Smooth muscle cell (in vitro differentiated cells): ENCODE measurements at regions not wholly inside any gene's neighbourhood (a gene's known extent, or its start where the extent isn't known, plus 50 kb on each side); places are given as distances from the start of the nearest gene placed in this dataset.

Experiments
- DNase-seq: peaks from one replicate; lab custom pipeline; 2025; ENCODE audit not compliant: unreplicated experiment; lab: John Stamatoyannopoulos, UW
- H2AFZ ChIP-seq: fragments of 200-600 bp; sonication (generic); 2 replicates; pipeline ENCODE4 v1.6.0; 2016; ENCODE audit warnings: antibody characterized with exemption, low read depth, mild to moderate bottlenecking
- H3F3A ChIP-seq: fragments of 200-600 bp; sonication (generic); 2 replicates; pipeline ENCODE4 v1.6.0; 2017; ENCODE audit warnings: antibody characterized with exemption, low read depth
- H3K27ac ChIP-seq: fragments of 200-600 bp; sonication (generic); 2 replicates; pipeline ENCODE4 v1.5.1; 2016; ENCODE audit warnings: low read depth, mild to moderate bottlenecking
- H3K27me3 ChIP-seq: fragments of 200-600 bp; sonication (generic); 2 replicates; pipeline ENCODE4 v1.6.1; 2016; ENCODE audit warnings: low read depth, mild to moderate bottlenecking
- H3K36me3 ChIP-seq: fragments of 200-600 bp; sonication (generic); 2 replicates; pipeline ENCODE4 v1.5.1; 2016; ENCODE audit warnings: low read depth
- H3K4me1 ChIP-seq: fragments of 200-600 bp; sonication (generic); 2 replicates; pipeline ENCODE4 v1.5.1; 2016; ENCODE audit warnings: low read depth
- H3K4me2 ChIP-seq: fragments of 200-600 bp; sonication (generic); 2 replicates; pipeline ENCODE4 v1.6.0; 2016; ENCODE audit warnings: mild to moderate bottlenecking
- H3K4me3 ChIP-seq: fragments of 200-600 bp; sonication (generic); 2 replicates; pipeline ENCODE4 v1.5.1; 2016; ENCODE audit warnings: mild to moderate bottlenecking
- H3K79me2 ChIP-seq: fragments of 200-600 bp; sonication (generic); 2 replicates; pipeline ENCODE4 v1.6.0; 2016; ENCODE audit warnings: low read depth, mild to moderate bottlenecking
- H3K9ac ChIP-seq: fragments of 200-600 bp; sonication (generic); 2 replicates; pipeline ENCODE4 v1.6.0; 2016; ENCODE audit warnings: low read depth
- H3K9me3 ChIP-seq: fragments of 200-600 bp; sonication (generic); replicated peaks from 2 replicates; pipeline ENCODE4 v1.5.1; 2016; ENCODE audit warnings: low read depth
- H4K20me1 ChIP-seq: fragments of 200-600 bp; sonication (generic); 2 replicates; pipeline ENCODE4 v1.6.0; 2016; ENCODE audit warnings: low read depth
- WGBS: methylation state at CpG from one replicate; pipeline ENCODE4 v1.1.7; 2016; ENCODE audit warnings: low lambda C conversion rate; 5-methylcytosine and 5-hydroxymethylcytosine counted together
- TF ChIP-seq, protein P1 (sequence below): fragments of 200-600 bp; sonication (generic); IDR thresholded peaks from 2 replicates; pipeline ENCODE4 v1.5.1; 2017; ENCODE audit warnings: borderline replicate concordance, mild to moderate bottlenecking, antibody characterized with exemption; ENCODE audit not compliant: insufficient read depth, poor library complexity, severe bottlenecking

- Histone ChIP-seq H3K27me3 (peaks cover 50% of the 10 kb centered on the region), H4K20me1 (no peaks in the 10 kb centered on the region), H3F3A (no peaks in the 10 kb centered on the region), H3K27ac (no peak overlapping the region), H3K4me3 (no peak overlapping the region), H3K4me1 (no peaks in the 10 kb centered on the region), H3K9ac (no peak overlapping the region), H3K4me2 (no peak overlapping the region), H3K36me3 (no peaks in the 10 kb centered on the region), H2AFZ (no peak overlapping the region), H3K9me3 (no peaks in the 10 kb centered on the region), H3K79me2 (no peaks in the 10 kb centered on the region)
- no peak for DNase-seq
- WGBS = 82% methylated on average over 3 of the region's 3 CpGs
- TF ChIP-seq, protein P1, sequence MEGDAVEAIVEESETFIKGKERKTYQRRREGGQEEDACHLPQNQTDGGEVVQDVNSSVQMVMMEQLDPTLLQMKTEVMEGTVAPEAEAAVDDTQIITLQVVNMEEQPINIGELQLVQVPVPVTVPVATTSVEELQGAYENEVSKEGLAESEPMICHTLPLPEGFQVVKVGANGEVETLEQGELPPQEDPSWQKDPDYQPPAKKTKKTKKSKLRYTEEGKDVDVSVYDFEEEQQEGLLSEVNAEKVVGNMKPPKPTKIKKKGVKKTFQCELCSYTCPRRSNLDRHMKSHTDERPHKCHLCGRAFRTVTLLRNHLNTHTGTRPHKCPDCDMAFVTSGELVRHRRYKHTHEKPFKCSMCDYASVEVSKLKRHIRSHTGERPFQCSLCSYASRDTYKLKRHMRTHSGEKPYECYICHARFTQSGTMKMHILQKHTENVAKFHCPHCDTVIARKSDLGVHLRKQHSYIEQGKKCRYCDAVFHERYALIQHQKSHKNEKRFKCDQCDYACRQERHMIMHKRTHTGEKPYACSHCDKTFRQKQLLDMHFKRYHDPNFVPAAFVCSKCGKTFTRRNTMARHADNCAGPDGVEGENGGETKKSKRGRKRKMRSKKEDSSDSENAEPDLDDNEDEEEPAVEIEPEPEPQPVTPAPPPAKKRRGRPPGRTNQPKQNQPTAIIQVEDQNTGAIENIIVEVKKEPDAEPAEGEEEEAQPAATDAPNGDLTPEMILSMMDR = no peak
Measured at GRCh38 chr9:17990602-17991001, 411.7 kb downstream of the SH3GL2 start.

DNA sequence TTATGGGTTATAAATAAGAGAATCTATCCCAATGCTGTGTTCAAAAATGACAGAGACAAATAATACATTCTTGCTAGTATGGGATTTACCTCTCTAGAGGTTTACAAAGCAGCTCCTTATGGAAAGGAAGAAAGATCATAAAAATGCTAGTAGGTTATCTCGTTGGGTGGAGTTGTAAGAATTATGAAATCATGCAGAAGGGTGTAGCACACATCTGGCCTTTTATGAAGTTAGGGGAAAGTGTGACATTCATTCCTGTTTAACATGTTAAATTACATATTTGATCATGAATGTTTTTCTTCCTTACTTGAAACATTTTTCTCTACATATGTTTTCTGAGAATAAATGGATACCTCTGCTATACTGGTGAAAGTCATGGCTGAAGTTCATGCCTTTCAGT is 414.2 kb downstream of the SH3GL2 start:
- no peaks in the 10 kb centered on the region for H3K36me3 ChIP-seq
- H3K9ac ChIP-seq = no peak overlapping the region
- TF ChIP-seq, protein P1 = no peak
- H3K4me3 ChIP-seq = no peak overlapping the region
- 76% methylated on average over 1 of the region's 1 CpG for WGBS
- H3K4me2 ChIP-seq = no peak overlapping the region
- no peak overlapping the region for H3K27ac ChIP-seq
- no peaks in the 10 kb centered on the region for H3F3A ChIP-seq
- H2AFZ ChIP-seq = no peak overlapping the region
- no peaks in the 10 kb centered on the region for H4K20me1 ChIP-seq
- DNase-seq = no peak
- H3K4me1 ChIP-seq = no peaks in the 10 kb centered on the region
- H3K9me3 ChIP-seq = no peaks in the 10 kb centered on the region
- no peaks in the 10 kb centered on the region for H3K79me2 ChIP-seq
- peaks cover 45% of the 10 kb centered on the region for H3K27me3 ChIP-seq

GRCh38 chr9:17994695-17995425 is 416.0 kb downstream of the SH3GL2 start:
- Histone ChIP-seq H3K4me3 (no peak overlapping the region), H3K4me1 (no peaks in the 10 kb centered on the region), H3K79me2 (no peaks in the 10 kb centered on the region), H3K27me3 (peaks cover 37% of the 10 kb centered on the region), H3K36me3 (no peaks in the 10 kb centered on the region), H3F3A (no peaks in the 10 kb centered on the region), H4K20me1 (no peaks in the 10 kb centered on the region), H2AFZ (no peak overlapping the region), H3K27ac (no peak overlapping the region), H3K9me3 (no peaks in the 10 kb centered on the region), H3K4me2 (no peak overlapping the region), H3K9ac (no peak overlapping the region)
- no peak for DNase-seq
- WGBS = 75% methylated on average over 4 of the region's 4 CpGs
- TF ChIP-seq, protein P1 = no peak

DNA sequence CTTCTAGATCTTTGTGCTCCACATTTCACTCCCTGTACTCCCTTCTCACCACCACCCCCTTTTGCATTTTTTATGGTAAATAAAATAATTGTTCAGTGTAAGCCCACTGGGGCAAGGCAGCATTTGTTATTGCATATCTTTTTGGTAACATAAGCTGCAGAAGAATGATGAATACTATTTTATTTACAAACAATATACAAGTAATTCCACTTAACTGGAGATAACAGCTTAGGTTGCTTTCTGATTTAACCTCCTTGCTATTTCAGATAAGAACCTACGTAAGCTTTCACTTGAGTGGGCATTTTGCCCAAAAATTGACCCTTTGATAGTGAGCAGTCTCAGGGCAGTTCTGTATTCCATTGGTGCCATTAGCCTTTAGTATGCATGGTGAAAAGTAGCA is 417.9 kb downstream of the SH3GL2 start:
- H3K4me2 ChIP-seq = no peak overlapping the region
- WGBS = 78% methylated on average over 1 of the region's 1 CpG

More for the DNA sequence above, 417.9 kb downstream of the SH3GL2 start:
- H3K4me1 ChIP-seq = no peaks in the 10 kb centered on the region
- H4K20me1 ChIP-seq = no peaks in the 10 kb centered on the region
- peaks cover 39% of the 10 kb centered on the region for H3K27me3 ChIP-seq
- no peaks in the 10 kb centered on the region for H3F3A ChIP-seq
- H3K4me3 ChIP-seq = no peak overlapping the region
- no peak overlapping the region for H3K9ac ChIP-seq
- no peaks in the 10 kb centered on the region for H3K9me3 ChIP-seq
- no peaks in the 10 kb centered on the region for H3K36me3 ChIP-seq
- no peak overlapping the region for H2AFZ ChIP-seq
- no peak for DNase-seq
- no peaks in the 10 kb centered on the region for H3K79me2 ChIP-seq
- TF ChIP-seq, protein P1 = no peak
- H3K27ac ChIP-seq = no peak overlapping the region
